Epithelial cell of esophagus (primary cell): ENCODE measurements at regions not wholly inside any gene's neighbourhood (a gene's known extent, or its start where the extent isn't known, plus 50 kb on each side); places are given as distances from the start of the nearest gene placed in this dataset.

Experiments
- DNase-seq: peaks from one replicate; pipeline ENCODE4 v3.0.0; 2010; ENCODE audit warnings: low read depth
- H3K4me3 ChIP-seq: 2 replicates; pipeline ENCODE4 v1.5.1; 2011; ENCODE audit warnings: mild to moderate bottlenecking, low read length, control low read depth
- TF ChIP-seq, protein P1 (sequence below): IDR thresholded peaks from 2 replicates; pipeline ENCODE4 v1.5.1; 2011; ENCODE audit warnings: low read depth, mild to moderate bottlenecking, low read length, control low read depth, inconsistent platforms; ENCODE audit not compliant: insufficient read depth; ENCODE audit errors: missing control alignments

DNA sequence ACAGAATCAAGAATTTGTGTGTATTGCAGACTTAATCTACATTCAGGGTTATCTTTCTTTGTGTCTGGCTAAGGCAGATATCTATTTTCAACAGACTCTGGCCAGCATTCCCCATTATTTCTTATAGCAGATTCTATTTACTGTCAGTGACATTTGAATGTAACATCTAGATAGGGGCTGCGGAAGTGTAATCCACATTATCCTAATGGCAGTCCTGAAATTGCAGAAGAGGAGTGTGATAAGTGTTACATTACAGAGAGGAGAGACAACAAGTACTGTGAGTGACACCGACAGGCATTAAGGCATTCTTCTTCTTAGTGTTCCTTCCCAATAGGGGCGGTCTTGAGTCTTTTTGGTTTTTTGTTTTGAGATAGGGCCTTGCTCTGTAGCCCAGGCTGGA, 598.2 kb upstream of the NXPH2 start:
- TF ChIP-seq, protein P1, sequence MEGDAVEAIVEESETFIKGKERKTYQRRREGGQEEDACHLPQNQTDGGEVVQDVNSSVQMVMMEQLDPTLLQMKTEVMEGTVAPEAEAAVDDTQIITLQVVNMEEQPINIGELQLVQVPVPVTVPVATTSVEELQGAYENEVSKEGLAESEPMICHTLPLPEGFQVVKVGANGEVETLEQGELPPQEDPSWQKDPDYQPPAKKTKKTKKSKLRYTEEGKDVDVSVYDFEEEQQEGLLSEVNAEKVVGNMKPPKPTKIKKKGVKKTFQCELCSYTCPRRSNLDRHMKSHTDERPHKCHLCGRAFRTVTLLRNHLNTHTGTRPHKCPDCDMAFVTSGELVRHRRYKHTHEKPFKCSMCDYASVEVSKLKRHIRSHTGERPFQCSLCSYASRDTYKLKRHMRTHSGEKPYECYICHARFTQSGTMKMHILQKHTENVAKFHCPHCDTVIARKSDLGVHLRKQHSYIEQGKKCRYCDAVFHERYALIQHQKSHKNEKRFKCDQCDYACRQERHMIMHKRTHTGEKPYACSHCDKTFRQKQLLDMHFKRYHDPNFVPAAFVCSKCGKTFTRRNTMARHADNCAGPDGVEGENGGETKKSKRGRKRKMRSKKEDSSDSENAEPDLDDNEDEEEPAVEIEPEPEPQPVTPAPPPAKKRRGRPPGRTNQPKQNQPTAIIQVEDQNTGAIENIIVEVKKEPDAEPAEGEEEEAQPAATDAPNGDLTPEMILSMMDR = no peak
- DNase-seq = no peak
- no peak overlapping the region for H3K4me3 ChIP-seq

DNA sequence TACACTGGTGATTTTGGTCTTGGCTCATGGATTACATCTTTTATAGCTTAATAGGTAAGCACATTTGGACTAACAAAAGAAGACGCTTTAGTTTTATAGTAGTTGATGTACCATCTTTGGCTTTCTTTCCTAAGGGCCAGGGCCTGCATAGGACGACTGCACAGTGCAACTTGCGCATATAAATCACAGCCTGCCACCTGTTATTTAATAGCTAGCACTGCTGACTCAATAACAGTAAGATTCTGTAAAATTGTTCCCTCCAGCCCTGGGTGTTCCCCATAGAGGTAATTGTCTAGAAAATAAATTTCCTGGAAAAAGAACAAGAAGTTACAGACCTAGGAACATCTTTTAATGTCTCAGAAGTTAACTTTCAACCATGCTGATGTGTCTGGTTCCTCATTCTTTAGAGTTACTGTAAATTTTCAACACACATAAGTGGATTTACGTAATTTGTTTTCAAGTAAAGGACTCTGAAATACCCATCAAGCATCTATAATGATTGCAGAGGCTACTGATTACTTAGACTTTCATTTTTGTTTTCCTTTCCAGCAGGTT, 594.2 kb upstream of the NXPH2 start:
- H3K4me3 ChIP-seq = no peak overlapping the region
- DNase-seq = no peak
- TF ChIP-seq, protein P1 = no peak

DNA sequence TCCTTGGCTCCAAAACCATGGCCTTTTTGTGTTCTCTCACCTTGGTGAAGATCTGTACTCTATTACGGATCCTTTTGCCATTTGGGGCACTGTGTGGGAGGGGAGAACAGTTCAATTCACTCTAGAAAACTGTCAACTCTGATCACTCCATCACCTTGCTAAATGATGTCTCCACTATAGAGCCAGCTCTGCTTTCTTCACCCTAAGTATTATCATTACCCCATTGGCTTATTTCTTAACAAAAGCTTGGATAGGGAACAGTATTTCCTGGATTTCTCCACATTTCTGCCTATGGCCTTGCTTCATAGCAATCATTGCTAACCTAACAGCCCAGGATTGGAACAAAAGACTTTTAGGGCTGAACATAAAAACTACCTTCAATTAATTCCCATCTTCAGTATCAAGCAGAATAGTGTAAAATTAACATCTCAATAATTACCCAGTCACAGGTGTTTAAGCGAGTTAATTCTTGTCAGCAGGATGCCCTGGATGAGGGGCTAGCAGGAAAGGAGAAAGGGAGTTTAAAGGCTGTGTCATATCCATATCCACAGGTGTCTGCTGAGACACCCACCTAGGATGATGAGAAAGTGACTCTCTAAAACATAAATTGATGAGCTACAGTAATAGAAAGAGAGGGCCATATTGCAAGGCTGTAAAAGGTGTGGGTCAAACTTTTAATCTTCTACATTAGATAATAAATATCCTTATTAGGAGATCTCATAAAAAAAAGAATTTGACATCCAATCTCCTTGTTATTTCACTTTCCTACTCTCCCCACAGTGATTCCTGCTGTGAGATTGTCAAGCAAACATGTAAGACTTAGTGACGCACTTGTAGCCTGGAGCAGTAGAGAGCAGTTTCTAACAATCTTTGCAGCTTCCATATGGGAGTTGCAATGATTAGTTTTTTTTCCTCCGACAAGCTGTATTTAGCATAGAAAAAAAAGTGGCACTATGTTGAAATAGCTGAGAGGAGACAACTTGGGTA, 589.5 kb upstream of the NXPH2 start:
- TF ChIP-seq, protein P1 = no peak
- DNase-seq = no peak
- no peak overlapping the region for H3K4me3 ChIP-seq

DNA sequence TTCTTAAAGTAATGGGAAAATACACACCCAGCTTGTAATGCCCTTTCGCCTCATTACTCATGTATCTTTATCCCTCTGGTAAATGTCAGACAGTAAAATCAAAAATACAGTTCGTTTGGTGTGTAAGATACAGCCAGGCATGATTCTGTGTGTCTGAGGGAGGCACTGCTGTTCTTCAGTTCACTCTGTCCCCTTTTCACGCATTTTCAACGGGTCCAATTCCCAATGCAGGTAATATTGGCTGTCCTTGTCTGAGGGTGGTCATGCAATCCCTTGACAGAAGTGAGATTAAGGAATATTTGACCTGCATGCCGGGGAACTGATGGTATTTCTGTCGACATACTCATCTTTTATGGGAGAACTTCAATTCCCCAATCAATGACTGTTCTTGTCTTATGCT, 587.2 kb upstream of the NXPH2 start:
- H3K4me3 ChIP-seq = no peak overlapping the region
- TF ChIP-seq, protein P1 = no peak
- no peak for DNase-seq

DNA sequence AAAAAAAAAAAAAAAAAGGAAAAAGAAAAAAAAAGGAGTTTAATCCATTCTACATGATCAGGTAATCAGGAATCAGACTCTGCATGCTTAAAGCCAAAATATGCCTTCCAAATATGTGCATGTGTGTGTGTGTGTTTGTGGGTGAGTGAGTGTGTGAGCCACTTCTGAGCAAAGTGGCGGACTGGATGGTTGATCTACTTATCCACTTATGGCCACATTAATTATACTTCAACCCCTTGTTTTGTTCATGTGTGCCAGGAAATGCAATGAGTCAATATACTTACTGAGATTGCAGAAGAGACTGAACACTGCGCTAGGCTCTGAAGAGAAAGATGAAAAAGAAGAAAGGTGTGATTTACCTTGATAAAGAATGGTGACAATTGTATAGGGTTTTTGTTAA, 586.5 kb upstream of the NXPH2 start:
- TF ChIP-seq, protein P1 = no peak
- no peak for DNase-seq
- H3K4me3 ChIP-seq = no peak overlapping the region

DNA sequence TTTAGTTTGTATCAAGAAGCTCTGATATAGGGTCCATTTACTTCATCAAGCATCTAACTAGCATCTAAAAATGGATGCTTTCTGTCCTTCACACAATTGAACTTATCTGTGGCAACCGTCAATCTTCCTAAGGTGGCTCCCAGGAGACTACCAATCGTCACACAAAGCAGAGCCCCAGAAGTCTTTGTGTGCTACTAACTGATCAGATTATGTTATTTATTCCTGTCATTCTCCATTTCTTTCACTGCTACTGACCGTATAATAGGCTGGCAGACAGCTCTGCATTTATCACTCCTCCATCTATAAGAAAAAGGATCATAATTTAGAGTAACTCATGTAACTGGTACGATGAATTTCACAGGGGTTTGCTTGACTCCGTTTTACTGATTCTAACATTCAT, 585.0 kb upstream of the NXPH2 start:
- TF ChIP-seq, protein P1 = no peak
- no peak for DNase-seq
- H3K4me3 ChIP-seq = no peak overlapping the region
